Psoas muscle (tissue), 7 donors: ENCODE measurements at regions not wholly inside any gene's neighbourhood (a gene's known extent, or its start where the extent isn't known, plus 50 kb on each side); places are given as distances from the start of the nearest gene placed in this dataset.

Source experiments
- ATAC-seq, 4 donors: fragments of 200-7000 bp; cut with Tn5 transposase; one replicate each; pipeline ENCODE4 v1.9.1; 2020; ENCODE audit warnings: moderate library complexity in 3 of 4, mild to moderate bottlenecking in 2 of 4
- DNase-seq, 2 donors: peaks; one replicate each; pipeline ENCODE4 v3.0.0-alpha.2; 2020
- H3K27ac ChIP-seq: fragments of 200-600 bp; one replicate; pipeline ENCODE4 v1.8.0; 2022
- H3K27me3 ChIP-seq, 3 donors: fragments of 200-600 bp in 1 of 3; one replicate each; pipeline versions ENCODE4 v1.6.1 to v1.8.0; 2013 to 2022; ENCODE audit warnings: low read length in 2 of 3, mild to moderate bottlenecking in 2 of 3, moderate library complexity in 1 of 3; ENCODE audit not compliant: insufficient read depth in 3 of 3
- H3K36me3 ChIP-seq, 2 donors: fragments of 200-600 bp in 1 of 2; one replicate each; pipeline versions ENCODE4 v1.6.1 to v1.8.0; 2013 to 2022; ENCODE audit warnings: low read depth in 1 of 2, mild to moderate bottlenecking in 1 of 2, moderate library complexity in 1 of 2; ENCODE audit not compliant: insufficient read depth in 1 of 2
- H3K4me1 ChIP-seq: fragments of 200-600 bp; one replicate; pipeline ENCODE4 v1.8.0; 2022
- H3K4me3 ChIP-seq: fragments of 200-600 bp; one replicate; pipeline ENCODE4 v1.8.0; 2022; ENCODE audit warnings: mild to moderate bottlenecking
- H3K9me3 ChIP-seq: fragments of 200-600 bp; one replicate; pipeline ENCODE4 v1.8.0; 2022
- WGBS, 3 donors: extraction: QIAGEN DNeasy Blood & Tissue Kit; methylation state at CpG; one replicate each; pipeline versions ENCODE4 v1.1.6 to v1.1.7; 2013; 5-methylcytosine and 5-hydroxymethylcytosine counted together
- intact Hi-C, 2 donors: fragments of 100-400 bp; cut with DNase I; formaldehyde crosslinking; loops; one replicate each; pipeline versions ENCODE4 v1.11.0 to v1.14.2; 2022
- TF ChIP-seq, protein P1 (sequence below): fragments of 200-600 bp; IDR thresholded peaks from one replicate; pipeline ENCODE4 v1.8.0; 2022; ENCODE audit warnings: antibody characterized with exemption
- donor health status: healthy with polysubstance abuse.
- donor health status: DM: no; HTN: no; CAD: no; lungs with moderate emphysema.
- donor health status: Bipolar disorder and iron deficiency.
- donor health status: healthy.
- donor health status: DM: yes; HTN: yes; CAD: no.
- donor health status: DM: no; HTN: no; CAD: no.
- donor health status: DM: yes; HTN: yes; CAD: no.

- no peak for DNase-seq
- H3K27me3 ChIP-seq, result no peaks in the 10 kb centered on the region
- no peaks in the 10 kb centered on the region for H3K9me3 ChIP-seq
- intact Hi-C loops, result no loop called here
- no peak for ATAC-seq
- TF ChIP-seq, protein P1, sequence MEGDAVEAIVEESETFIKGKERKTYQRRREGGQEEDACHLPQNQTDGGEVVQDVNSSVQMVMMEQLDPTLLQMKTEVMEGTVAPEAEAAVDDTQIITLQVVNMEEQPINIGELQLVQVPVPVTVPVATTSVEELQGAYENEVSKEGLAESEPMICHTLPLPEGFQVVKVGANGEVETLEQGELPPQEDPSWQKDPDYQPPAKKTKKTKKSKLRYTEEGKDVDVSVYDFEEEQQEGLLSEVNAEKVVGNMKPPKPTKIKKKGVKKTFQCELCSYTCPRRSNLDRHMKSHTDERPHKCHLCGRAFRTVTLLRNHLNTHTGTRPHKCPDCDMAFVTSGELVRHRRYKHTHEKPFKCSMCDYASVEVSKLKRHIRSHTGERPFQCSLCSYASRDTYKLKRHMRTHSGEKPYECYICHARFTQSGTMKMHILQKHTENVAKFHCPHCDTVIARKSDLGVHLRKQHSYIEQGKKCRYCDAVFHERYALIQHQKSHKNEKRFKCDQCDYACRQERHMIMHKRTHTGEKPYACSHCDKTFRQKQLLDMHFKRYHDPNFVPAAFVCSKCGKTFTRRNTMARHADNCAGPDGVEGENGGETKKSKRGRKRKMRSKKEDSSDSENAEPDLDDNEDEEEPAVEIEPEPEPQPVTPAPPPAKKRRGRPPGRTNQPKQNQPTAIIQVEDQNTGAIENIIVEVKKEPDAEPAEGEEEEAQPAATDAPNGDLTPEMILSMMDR, result no peak
- no peaks in the 10 kb centered on the region for H3K4me1 ChIP-seq
- no peak overlapping the region for H3K27ac ChIP-seq
- H3K4me3 ChIP-seq, result no peak overlapping the region
- H3K36me3 ChIP-seq, result no peaks in the 10 kb centered on the region
- 96 to 98% (median 96%) methylated on average over 1 of the region's 1 CpG for WGBS, 3 donors
Measured at GRCh38 chr11:56909563-56909962, 79.2 kb upstream of the OR5AK2 start.

DNA sequence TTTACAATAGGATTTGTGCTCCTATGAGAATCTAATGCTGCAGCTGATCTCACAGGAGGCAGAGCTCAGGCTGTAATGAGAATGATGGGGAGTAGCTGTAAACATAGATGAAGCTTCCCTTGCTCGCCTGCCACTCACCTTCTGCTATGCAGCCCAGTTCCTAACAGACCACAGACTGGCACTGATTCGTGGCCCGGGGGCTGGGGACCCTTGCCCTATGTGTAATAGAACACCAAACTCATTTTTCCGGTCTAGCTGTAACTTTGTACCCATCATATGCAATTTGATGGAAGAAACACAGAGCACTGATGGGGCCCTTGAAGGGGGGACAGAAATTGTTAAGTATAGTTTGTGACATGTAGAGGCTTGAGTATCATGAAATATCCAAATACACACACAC, 79.6 kb upstream of the OR5AK2 start:
- WGBS, 3 donors, result 54 to 61% (median 58%) methylated on average over 4 of the region's 4 CpGs
- Histone ChIP-seq H3K4me1 (no peaks in the 10 kb centered on the region), H3K4me3 (no peak overlapping the region), H3K27ac (no peak overlapping the region), H3K9me3 (no peaks in the 10 kb centered on the region), H3K27me3 (no peaks in the 10 kb centered on the region), H3K36me3 (no peaks in the 10 kb centered on the region)
- TF ChIP-seq, protein P1, result no peak
- no peak for DNase-seq
- no peak for ATAC-seq
- intact Hi-C loops, result no loop called here

- no peak overlapping the region for H3K4me3 ChIP-seq
- H3K36me3 ChIP-seq, result no peaks in the 10 kb centered on the region
- ATAC-seq (no peak), DNase-seq (no peak)
- H3K27me3 ChIP-seq, result no peaks in the 10 kb centered on the region
- intact Hi-C loops, result no loop called here
- TF ChIP-seq, protein P1, result no peak
- H3K9me3 ChIP-seq, result no peaks in the 10 kb centered on the region
- 74 to 79% (median 77%) methylated on average over 2 of the region's 2 CpGs for WGBS, 3 donors
- H3K4me1 ChIP-seq, result no peaks in the 10 kb centered on the region
- H3K27ac ChIP-seq, result no peak overlapping the region
Measured at GRCh38 chr11:56906683-56907148, 82.0 kb upstream of the OR5AK2 start.

DNA sequence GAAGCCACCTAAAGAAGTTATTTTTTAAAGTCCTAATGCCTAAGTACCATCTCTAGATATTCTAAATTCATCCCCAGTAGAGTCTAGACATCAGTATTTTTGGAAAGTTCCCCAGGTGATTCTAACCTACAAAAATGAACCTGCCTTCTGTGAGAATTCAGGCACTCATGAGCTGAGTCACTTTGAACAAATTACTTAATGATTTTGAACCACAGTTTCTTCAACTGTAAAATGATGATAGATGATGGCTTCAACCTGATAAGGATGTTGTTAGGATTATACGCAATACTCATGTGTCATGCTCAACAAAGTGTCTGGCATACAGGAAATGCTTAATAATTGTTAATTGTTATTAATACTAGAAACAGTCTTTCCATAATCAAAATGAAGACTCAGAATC, 82.8 kb upstream of the OR5AK2 start:
- 90 to 96% (median 90%) methylated on average over 1 of the region's 1 CpG for WGBS, 3 donors
- TF ChIP-seq, protein P1, result no peak

GRCh38 chr11:56905442-56905841, 83.3 kb upstream of the OR5AK2 start:
- no peaks in the 10 kb centered on the region for H3K4me1 ChIP-seq
- no peaks in the 10 kb centered on the region for H3K27me3 ChIP-seq
- no peaks in the 10 kb centered on the region for H3K36me3 ChIP-seq
- ATAC-seq (no peak), DNase-seq (no peak)
- TF ChIP-seq, protein P1, result no peak
- H3K4me3 ChIP-seq, result no peak overlapping the region
- intact Hi-C loops, result no loop called here
- no peak overlapping the region for H3K27ac ChIP-seq
- no peaks in the 10 kb centered on the region for H3K9me3 ChIP-seq
- 50 to 68% (median 58%) methylated on average over 4 of the region's 4 CpGs for WGBS, 3 donors

More for the DNA sequence above, 82.8 kb upstream of the OR5AK2 start:
- ATAC-seq, result no peak
- no peaks in the 10 kb centered on the region for H3K9me3 ChIP-seq
- no peaks in the 10 kb centered on the region for H3K27me3 ChIP-seq
- intact Hi-C loops, result no loop called here
- no peak overlapping the region for H3K4me3 ChIP-seq
- no peaks in the 10 kb centered on the region for H3K36me3 ChIP-seq
- no peaks in the 10 kb centered on the region for H3K4me1 ChIP-seq
- H3K27ac ChIP-seq, result no peak overlapping the region
- DNase-seq, result no peak
